Ovary (tissue), 7 donors: ENCODE measurements at regions not wholly inside any gene's neighbourhood (a gene's known extent, or its start where the extent isn't known, plus 50 kb on each side); places are given as distances from the start of the nearest gene placed in this dataset.
"Not testable (repeated sequence)": the region's sequence is repeated elsewhere in the genome, so short reads cannot be mapped to it uniquely, and the experiment has no call there.

ENCODE experiments used
- DNase-seq, 5 donors: peaks; one replicate each; pipeline ENCODE4 v3.0.0-alpha.2; 2019 to 2020
- H3K27ac ChIP-seq, 2 donors: fragments of 200-600 bp; one replicate each; pipeline versions ENCODE4 v1.5.1 to v1.8.0; 2019 to 2022
- H3K27me3 ChIP-seq: fragments of 200-600 bp; one replicate; pipeline ENCODE4 v1.8.0; 2022
- H3K36me3 ChIP-seq: fragments of 200-600 bp; sonication (generic); one replicate; pipeline ENCODE4 v1.5.1; 2019
- H3K4me1 ChIP-seq: one replicate; pipeline ENCODE4 v1.8.1; 2013; ENCODE audit warnings: mild to moderate bottlenecking, moderate library complexity; ENCODE audit not compliant: insufficient read depth
- H3K4me3 ChIP-seq: fragments of 200-600 bp; sonication (generic); one replicate; pipeline ENCODE4 v1.5.1; 2017
- H3K9me3 ChIP-seq, 2 donors: fragments of 200-600 bp in 1 of 2; sonication (generic) in 1 of 2; one replicate each; pipeline versions ENCODE4 v1.5.1 to v1.8.1; 2013 to 2019; ENCODE audit warnings: mild to moderate bottlenecking in 1 of 2, moderate library complexity in 1 of 2
- EP300 ChIP-seq: sonication (generic); formaldehyde crosslinking; IDR thresholded peaks from one replicate; pipeline ENCODE4 v1.6.1; 2017; ENCODE audit warnings: antibody characterized with exemption
- POLR2A ChIP-seq: fragments of 450-650 bp; IDR thresholded peaks from one replicate; pipeline ENCODE4 v1.6.1; 2017; ENCODE audit warnings: antibody characterized with exemption, mild to moderate bottlenecking, moderate library complexity
- WGBS, 3 donors: extraction: QIAGEN DNeasy Blood & Tissue Kit in 1 of 3; methylation state at CpG; one replicate each; pipeline versions ENCODE4 v1.1.5 to v1.1.7; 2013 to 2017; 5-methylcytosine and 5-hydroxymethylcytosine counted together
- intact Hi-C, 4 donors: fragments of 100-400 bp; cut with DNase I; formaldehyde crosslinking; loops; one replicate each; pipeline versions ENCODE4 v1.11.0 to v1.15.1; 2022 to 2023
- TF ChIP-seq, protein P1 (sequence below), 3 donors: fragments of 450-650 bp in 2 of 3; fragments of 200-600 bp in 1 of 3; IDR thresholded peaks; one replicate each; pipeline versions ENCODE4 v1.5.1 to v1.8.0; 2016 to 2022; ENCODE audit warnings: antibody characterized with exemption in 3 of 3, mild to moderate bottlenecking in 1 of 3
- donor health status: DM: no; HTN: no; CAD: no; lungs with moderate emphysema.
- donor health status: DM: no; HTN: no; CAD: no.
- donor health status: Bipolar disorder and iron deficiency.
- donor health status: DM: no; HTN: no; CAD: no.
- donor health status: DM: yes; HTN: yes; CAD: no.

DNA sequence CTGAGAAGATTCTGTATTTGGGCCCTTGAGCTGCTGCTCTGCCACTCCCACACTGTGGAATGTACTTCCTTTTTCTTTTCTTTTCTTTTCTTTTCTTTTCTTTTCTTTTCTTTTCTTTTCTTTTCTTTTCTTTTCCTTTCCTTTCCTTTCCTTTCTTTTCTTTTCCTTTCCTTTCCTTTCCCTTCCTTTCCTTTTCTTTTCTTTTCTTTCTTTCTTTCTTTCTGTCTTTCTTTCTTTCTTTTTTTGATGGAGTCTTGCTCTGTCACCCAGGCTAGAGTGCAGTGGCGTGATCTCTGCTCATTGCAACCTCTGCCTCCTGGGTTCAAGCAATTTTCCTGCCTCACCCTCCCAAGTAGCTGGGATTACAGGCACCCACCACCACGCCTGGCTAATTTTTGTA, 89.8 kb downstream of the DNAAF6 start:
- H3K27ac ChIP-seq, H3K4me3 ChIP-seq, H3K9me3 ChIP-seq, DNase-seq, H3K36me3 ChIP-seq, H3K4me1 ChIP-seq, H3K27me3 ChIP-seq, intact Hi-C loops: not testable (repeated sequence)
- WGBS, 3 donors, result 75 to 77% (median 76%) methylated on average over 2 of the region's 2 CpGs

- TF ChIP-seq POLR2A (no peak), EP300 (no peak)
- TF ChIP-seq, protein P1, sequence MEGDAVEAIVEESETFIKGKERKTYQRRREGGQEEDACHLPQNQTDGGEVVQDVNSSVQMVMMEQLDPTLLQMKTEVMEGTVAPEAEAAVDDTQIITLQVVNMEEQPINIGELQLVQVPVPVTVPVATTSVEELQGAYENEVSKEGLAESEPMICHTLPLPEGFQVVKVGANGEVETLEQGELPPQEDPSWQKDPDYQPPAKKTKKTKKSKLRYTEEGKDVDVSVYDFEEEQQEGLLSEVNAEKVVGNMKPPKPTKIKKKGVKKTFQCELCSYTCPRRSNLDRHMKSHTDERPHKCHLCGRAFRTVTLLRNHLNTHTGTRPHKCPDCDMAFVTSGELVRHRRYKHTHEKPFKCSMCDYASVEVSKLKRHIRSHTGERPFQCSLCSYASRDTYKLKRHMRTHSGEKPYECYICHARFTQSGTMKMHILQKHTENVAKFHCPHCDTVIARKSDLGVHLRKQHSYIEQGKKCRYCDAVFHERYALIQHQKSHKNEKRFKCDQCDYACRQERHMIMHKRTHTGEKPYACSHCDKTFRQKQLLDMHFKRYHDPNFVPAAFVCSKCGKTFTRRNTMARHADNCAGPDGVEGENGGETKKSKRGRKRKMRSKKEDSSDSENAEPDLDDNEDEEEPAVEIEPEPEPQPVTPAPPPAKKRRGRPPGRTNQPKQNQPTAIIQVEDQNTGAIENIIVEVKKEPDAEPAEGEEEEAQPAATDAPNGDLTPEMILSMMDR (IDR thresholded peaks at IDR 0.05), result no peak
- Histone ChIP-seq H3K36me3 (no peaks in the 10 kb centered on the region), H3K27ac (no peak overlapping the region), H3K4me3 (no peak overlapping the region), H3K27me3 (no peaks in the 10 kb centered on the region), H3K9me3 (no peaks in the 10 kb centered on the region), H3K4me1 (no peaks in the 10 kb centered on the region)
- no peak for DNase-seq
- WGBS, 3 donors, result 46 to 70% (median 56%) methylated on average over 2 of the region's 2 CpGs
- intact Hi-C loops, result no loop called here
These were observed 91.9 kb downstream of the DNAAF6 start for GRCh38 chrX:107298276-107298675.

GRCh38 chrX:107301253-107301652, 94.8 kb downstream of the DNAAF6 start:
- Histone ChIP-seq H3K27me3 (no peaks in the 10 kb centered on the region), H3K9me3 (no peaks in the 10 kb centered on the region)
- 73 to 78% (median 76%) methylated on average over 3 of the region's 3 CpGs for WGBS, 3 donors

GRCh38 chrX:107304141-107304540, 97.7 kb downstream of the DNAAF6 start:
- Histone ChIP-seq H3K4me3 (no peak overlapping the region), H3K36me3 (no peaks in the 10 kb centered on the region), H3K27ac (no peak overlapping the region), H3K9me3 (no peaks in the 10 kb centered on the region), H3K27me3 (no peaks in the 10 kb centered on the region), H3K4me1 (no peaks in the 10 kb centered on the region)
- TF ChIP-seq POLR2A (no peak), EP300 (no peak)
- TF ChIP-seq, protein P1 (IDR thresholded peaks at IDR 0.05), result no peak
- DNase-seq, result no peak
- intact Hi-C loops, result no loop called here
- WGBS, 3 donors, result 27 to 45% (median 29%) methylated on average over 2 of the region's 2 CpGs

More at GRCh38 chrX:107301253-107301652, 94.8 kb downstream of the DNAAF6 start:
- no peak overlapping the region for H3K27ac ChIP-seq
- TF ChIP-seq, protein P1 (IDR thresholded peaks at IDR 0.05), result no peak
- TF ChIP-seq EP300, result no peak
- no peak for TF ChIP-seq POLR2A
- intact Hi-C loops, result no loop called here
- no peak overlapping the region for H3K4me3 ChIP-seq
- no peak for DNase-seq
- H3K36me3 ChIP-seq, result no peaks in the 10 kb centered on the region
- H3K4me1 ChIP-seq, result no peaks in the 10 kb centered on the region

- no peaks in the 10 kb centered on the region for H3K36me3 ChIP-seq
- intact Hi-C loops, result no loop called here
- H3K4me1 ChIP-seq, result no peaks in the 10 kb centered on the region
- WGBS, 3 donors, result 46 to 57% (median 49%) methylated on average over 26 to 39 of the region's 39 CpGs
- TF ChIP-seq POLR2A (no peak), EP300 (no peak)
- TF ChIP-seq, protein P1 (IDR thresholded peaks at IDR 0.05), result no peak
- H3K9me3 ChIP-seq, result no peaks in the 10 kb centered on the region
- H3K27me3 ChIP-seq, result no peaks in the 10 kb centered on the region
- peak in 2 of 5 donors; percentile 14 to 31 for DNase-seq
- no peak overlapping the region for H3K27ac ChIP-seq
- H3K4me3 ChIP-seq, result no peak overlapping the region
These were observed 117.5 kb downstream of the DNAAF6 start for GRCh38 chrX:107323786-107324492.
